HG03521 (cell line): ENCODE measurements at regions not wholly inside any gene's neighbourhood (a gene's known extent, or its start where the extent isn't known, plus 50 kb on each side); places are given as distances from the start of the nearest gene placed in this dataset.
"Not testable (repeated sequence)": the region's sequence is repeated elsewhere in the genome, so short reads cannot be mapped to it uniquely, and the experiment has no call there.

Experiments
- ATAC-seq: cut with Tn5 transposase; IDR thresholded peaks from one replicate; pipeline ENCODE4 v1.9.1; 2021; ENCODE audit warnings: mild to moderate bottlenecking, moderate library complexity; ENCODE audit not compliant: unreplicated experiment

- no peak for ATAC-seq
Measured at GRCh38 chrX:40996886-40997530, 88.2 kb upstream of the USP9X start.

DNA sequence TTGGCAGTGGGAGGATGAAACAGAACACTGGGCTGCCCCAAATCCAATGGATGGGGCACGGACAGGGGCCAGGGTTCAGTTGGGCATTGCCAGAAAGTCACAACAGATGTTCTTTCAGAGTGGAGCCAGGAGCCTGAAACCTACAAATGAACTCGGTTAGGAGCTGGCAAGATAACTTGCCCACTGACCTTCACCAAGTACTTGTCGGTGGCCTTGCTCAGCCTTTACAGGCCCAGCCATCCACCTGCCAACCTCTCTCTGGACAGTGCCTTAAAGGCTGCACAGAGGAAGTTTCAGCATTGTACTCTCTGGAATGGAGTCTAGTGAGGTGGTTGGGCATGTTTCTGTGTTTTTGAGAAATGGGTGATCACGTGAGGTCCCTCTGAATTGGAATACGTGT is 87.1 kb upstream of the USP9X start:
- no peak for ATAC-seq

DNA sequence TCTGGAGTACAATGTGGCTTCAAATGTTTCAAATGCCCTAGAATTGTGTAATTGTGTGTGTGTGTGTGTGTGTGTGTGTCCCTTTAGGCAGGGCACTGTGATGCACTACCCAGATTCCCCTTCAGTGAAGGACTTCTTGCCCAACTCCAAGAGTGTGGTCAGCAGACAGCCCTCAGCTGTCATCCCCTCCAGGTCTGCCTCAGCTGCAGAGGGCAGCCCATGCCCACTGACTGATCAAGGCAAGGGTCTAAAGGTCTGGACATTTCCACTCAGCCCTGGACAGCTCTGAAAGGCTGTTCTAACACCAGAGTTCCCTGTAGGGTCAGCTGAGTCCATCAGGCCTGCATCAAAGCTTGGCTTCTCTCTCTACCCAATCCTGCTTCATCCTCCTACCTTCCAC is 83.9 kb upstream of the USP9X start:
- ATAC-seq = no peak

GRCh38 chrX:41002026-41002425 is 83.2 kb upstream of the USP9X start:
- ATAC-seq = no peak

DNA sequence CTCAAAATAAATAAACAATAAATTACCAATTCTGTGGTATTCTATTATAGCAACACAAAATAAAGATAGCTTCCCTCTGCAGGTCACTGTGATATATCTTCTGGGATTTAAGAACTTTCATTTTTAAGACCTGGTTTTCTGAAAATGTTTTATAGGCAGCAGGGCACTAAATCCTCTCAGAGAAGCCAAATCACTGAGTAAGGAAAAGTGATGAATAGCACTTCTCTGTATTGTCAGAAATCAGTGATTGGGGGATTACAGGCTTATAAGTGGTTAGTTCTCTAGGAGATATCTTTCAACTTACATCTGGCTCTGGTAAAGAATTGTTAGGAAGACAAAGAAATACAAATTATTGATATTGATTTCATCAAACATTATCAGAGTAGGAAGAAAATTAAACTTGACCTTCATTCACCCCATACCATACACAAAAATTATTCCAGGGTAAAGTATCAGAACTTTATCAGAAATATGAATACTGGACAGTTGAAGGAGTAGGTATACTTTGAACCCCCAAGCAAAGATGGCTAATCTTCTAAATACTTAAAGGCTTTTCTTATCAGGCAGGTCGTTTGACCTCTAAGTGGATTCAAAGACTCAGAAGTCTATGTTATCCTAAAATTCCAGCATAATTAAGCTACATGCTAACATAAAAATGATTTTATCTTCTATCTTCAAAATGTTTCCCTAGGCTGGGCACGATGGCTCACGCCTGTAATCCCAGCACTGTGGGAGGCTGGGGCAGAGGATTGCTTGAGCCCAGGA is 81.6 kb upstream of the USP9X start:
- no peak for ATAC-seq

- ATAC-seq = no peak
Measured at GRCh38 chrX:41005445-41005992, 79.7 kb upstream of the USP9X start.

GRCh38 chrX:41009850-41010846 is 75.1 kb upstream of the USP9X start:
- ATAC-seq = peak; percentile 61

- no peak for ATAC-seq
Measured at GRCh38 chrX:41014776-41015360, 70.4 kb upstream of the USP9X start.

DNA sequence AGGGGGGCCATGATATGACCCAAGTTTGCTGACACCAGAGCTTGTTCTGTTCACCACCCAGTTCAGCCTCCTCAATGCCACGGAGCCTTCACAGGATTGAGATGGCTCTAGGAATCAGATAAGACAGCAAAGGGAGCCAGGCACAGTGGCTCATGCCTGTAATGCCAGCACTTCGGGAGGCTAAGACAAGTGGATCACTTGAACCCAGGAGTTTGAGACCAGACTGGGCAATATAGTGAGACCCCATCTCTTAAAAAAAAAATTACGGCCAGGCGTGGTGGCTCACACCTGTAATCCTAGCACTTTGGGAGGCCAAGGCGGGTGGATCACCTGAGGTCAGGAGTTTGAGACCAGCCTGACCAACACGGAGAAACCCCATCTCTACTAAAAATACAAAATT is 67.5 kb upstream of the USP9X start:
- ATAC-seq = not testable (repeated sequence)

GRCh38 chrX:41018391-41019040 is 66.7 kb upstream of the USP9X start:
- not testable (repeated sequence) for ATAC-seq

GRCh38 chrX:41019041-41019392 is 66.2 kb upstream of the USP9X start:
- ATAC-seq = no peak

DNA sequence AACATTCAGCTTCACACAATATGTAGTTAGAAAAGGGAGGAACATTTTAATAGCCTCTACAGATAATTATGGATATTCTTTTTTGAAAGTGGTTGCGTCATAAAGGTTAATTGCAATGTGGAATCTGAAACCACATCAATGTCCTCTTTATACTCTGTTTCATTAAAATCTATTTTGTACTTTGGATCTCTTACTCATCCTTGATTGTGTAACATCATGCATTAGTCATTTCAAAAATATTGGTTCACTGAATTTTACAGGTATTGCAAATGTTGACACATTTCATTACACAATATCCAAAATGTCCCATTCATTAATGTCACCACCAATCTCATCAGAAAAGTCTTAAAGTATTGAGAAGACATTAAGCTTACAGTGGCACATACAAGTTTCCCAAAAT is 62.7 kb upstream of the USP9X start:
- no peak for ATAC-seq

DNA sequence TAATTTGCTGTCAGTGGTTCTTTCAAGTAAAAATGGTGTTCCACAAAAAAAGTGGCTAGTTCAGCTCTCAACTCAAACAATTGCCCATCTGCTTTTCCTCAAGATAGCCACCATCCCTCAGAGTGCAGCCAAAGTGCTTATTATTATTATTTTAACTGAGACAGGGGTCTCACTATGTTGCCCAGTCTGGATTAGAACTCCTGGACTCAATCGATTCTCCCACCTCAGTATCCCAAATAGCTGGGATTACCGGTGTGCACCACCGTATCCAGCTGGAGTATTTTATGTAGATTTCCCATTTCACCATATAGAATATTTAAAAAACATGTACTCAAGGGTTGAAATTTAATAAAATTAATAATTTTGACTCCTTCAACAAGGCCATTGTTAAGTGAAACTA is 62.1 kb upstream of the USP9X start:
- ATAC-seq = no peak

DNA sequence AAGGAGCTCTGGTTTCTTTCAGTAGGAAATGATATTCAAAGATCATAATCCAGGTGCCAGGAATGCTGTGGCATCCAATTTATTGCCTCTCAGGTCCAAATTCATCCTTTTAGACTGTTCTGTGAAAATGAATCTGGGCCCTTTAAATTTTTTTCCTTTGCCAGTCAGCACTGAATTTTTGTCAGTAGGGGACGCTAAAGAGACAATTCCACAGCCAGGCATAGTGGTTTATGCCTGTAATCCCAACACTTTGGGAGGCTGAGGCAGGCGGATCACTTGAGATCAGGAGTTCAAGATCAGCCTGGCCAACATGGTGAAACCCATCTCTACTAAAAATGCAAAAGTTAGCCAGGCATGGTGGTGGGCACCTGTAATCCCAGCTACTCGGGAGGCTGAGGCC is 60.9 kb upstream of the USP9X start:
- not testable (repeated sequence) for ATAC-seq

DNA sequence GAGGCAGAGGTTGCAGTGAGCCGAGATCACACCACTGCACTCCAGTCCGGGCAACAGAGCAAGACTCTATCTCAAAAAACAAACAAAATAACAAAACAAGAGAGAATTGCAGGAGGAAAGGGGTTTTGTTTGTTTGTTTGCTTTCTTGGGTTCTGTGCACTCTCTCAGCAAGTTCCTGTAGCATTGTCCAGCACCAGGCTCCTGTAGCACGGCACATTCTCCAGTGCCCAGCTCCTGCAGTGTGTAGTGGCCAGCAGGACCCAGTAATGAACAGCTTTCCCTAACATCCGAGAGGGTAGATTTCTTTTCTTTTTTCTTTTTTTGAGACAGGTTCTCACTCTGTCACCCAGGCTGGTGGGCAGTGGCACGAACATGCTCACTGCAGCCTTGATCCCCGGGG is 60.5 kb upstream of the USP9X start:
- no peak for ATAC-seq

DNA sequence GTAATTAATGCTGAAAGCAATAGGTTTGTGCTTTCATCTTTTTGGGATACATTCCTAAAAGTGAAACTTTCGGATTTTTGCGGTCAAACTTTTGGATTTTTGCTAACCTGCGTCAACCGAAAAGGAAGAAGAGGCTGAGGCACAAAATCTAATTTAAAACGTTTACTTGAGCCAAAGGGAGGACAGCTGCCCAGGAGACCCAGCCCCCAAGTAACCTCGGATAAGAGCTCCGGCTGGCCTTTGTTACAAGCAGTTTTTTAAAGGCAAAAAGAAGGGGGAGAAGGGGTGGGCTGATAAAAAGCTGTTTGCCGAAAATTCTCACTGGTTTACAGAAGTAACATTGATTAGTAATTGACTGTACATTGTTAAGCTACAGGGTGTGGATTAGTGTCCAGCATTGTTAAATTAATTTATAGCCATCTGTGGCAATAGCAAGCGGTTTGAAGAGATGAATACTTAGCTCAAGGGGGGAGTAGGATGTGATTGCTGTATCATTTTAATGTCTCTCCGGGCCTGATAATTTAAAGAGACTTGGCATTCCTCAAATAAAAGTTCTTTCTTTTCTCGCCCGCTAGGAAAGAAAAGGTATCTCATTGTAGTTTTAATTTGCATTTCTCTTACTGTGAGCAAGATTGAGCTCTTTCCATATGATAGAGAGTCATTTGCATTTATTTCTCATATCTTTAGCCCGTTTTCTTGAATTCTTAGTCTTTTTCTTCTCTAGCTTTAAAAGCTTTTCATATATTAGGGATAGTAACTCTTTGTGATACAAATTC is 59.1 kb upstream of the USP9X start:
- no peak for ATAC-seq

DNA sequence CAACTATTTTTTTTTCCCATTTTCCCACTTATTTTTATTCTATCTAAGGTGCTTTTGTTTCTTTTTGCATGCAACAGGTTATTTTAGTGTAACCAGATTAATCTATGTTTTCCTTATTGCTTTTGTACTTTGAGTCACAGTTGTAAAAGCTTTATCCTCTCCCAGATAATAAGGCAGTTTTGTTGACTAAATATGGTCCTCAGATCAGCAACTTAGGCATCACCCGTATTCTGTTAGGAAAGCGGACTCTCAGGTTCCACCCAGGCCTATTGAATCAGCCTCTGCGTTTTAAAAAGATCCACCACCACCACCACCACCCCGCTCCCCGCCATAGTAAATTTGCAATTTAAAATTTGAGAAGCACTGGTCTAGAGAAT is 58.6 kb upstream of the USP9X start:
- no peak for ATAC-seq

DNA sequence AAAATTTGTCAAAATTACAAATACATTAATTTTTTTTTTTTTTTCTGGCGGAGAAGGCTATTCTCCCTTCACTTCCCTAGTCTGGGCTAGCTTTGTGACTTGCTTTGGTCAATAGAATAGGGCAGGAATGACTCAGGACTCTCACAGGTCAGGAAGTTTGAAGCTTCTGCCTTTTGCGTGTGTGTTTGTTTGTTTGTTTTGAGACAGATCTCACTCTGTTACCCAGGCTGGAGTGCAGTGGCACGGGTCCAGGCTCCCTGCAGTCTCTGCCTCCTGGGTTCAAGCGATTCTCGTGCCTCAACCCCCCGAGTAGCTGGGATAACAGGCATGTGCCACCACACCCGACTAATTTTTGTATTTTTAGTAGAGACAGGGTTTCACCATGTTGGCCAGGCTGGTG is 55.9 kb upstream of the USP9X start:
- ATAC-seq = no peak

DNA sequence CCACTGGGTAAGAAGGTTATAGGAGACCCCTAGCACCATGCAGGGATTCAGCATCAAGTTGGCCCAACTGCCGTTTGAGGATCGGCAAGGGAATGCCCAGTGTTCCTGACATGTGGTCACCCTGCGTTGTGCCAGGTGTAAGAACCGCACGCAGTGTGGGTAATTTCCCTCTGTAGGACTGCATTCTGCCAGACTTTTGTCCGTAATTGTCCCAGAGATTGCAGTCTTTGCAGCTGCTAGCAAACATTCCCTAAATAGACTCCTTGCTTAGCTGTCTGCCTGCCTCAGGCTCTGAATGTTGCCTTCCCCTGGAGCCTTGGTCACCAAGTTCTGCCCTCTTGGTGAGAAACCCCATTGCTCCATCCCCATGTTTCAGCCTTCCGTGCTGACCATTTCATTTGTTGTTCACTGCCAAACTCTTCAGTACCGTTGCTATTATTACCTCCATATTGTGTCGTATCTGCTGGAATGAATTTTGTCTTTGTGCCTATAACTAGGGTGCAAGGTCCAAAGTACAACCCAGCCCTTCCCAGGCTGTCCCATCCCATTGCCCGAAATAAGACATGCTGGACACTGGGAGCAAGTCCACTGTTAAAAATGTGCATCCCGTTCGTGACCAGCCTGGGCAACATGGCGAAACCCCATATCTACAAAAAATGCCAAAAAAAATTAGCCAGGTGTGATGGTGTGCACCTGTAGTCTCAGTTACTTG is 53.8 kb upstream of the USP9X start:
- ATAC-seq = no peak
